Neural progenitor cell (in vitro differentiated cells): ENCODE measurements at regions not wholly inside any gene's neighbourhood (a gene's known extent, or its start where the extent isn't known, plus 50 kb on each side); places are given as distances from the start of the nearest gene placed in this dataset.

Experiments
- EZH2 ChIP-seq: fragments of 200-600 bp; sonication (generic); IDR thresholded peaks from 2 replicates; pipeline ENCODE4 v1.6.1; 2017; ENCODE audit warnings: antibody characterized with exemption, mild to moderate bottlenecking, moderate library complexity
- EZH2phosphoT487 ChIP-seq: fragments of 200-600 bp; sonication (generic); IDR thresholded peaks from 2 replicates; pipeline ENCODE4 v1.6.1; 2017; ENCODE audit warnings: antibody characterized with exemption
- TF ChIP-seq, protein P1 (sequence below): fragments of 200-600 bp; sonication (generic); IDR thresholded peaks from 2 replicates; pipeline ENCODE4 v1.5.1; 2017; ENCODE audit warnings: antibody characterized with exemption, mild to moderate bottlenecking

DNA sequence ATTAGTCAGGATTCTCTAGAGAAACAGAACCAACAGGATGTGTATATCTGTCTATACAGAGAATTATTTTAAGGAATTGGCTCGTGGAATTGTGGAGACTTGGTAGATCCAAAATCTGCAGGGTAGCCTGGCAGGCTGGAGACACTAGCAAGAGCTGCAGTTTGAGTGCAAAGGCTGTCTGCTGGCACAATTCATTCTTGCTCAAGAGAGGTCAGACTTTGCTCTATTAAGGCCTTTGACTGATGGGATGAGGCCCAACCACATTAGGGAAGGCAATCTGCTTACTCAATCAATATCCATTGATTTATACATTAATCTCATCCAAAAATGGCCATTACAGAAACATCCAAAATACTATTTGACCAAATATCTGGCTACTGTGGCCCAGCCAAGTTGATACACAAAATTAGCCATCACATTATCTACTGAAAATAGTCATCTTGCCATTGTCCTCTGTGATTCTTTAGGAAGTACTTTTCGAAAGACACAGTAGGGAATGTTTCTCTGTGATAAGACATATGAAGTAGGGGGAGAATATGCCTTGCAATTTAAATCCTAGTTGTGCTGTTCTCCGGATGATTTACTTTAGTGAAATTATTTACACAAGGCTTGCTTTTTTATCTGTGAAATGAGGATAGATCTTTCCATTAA, 873.8 kb downstream of the ROBO2 start:
- TF ChIP-seq, protein P1, sequence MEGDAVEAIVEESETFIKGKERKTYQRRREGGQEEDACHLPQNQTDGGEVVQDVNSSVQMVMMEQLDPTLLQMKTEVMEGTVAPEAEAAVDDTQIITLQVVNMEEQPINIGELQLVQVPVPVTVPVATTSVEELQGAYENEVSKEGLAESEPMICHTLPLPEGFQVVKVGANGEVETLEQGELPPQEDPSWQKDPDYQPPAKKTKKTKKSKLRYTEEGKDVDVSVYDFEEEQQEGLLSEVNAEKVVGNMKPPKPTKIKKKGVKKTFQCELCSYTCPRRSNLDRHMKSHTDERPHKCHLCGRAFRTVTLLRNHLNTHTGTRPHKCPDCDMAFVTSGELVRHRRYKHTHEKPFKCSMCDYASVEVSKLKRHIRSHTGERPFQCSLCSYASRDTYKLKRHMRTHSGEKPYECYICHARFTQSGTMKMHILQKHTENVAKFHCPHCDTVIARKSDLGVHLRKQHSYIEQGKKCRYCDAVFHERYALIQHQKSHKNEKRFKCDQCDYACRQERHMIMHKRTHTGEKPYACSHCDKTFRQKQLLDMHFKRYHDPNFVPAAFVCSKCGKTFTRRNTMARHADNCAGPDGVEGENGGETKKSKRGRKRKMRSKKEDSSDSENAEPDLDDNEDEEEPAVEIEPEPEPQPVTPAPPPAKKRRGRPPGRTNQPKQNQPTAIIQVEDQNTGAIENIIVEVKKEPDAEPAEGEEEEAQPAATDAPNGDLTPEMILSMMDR: no peak
- TF ChIP-seq EZH2: no peak
- TF ChIP-seq EZH2phosphoT487: no peak
